Suppressor macrophage treated with lipopolysaccharide for 4 hours (primary cell): ENCODE measurements at regions not wholly inside any gene's neighbourhood (a gene's known extent, or its start where the extent isn't known, plus 50 kb on each side); places are given as distances from the start of the nearest gene placed in this dataset.
"Not testable (repeated sequence)": the region's sequence is repeated elsewhere in the genome, so short reads cannot be mapped to it uniquely, and the experiment has no call there.

Experiments used
- DNase-seq: peaks from one replicate; pipeline ENCODE4 v3.0.0-alpha.2; 2020

GRCh38 chrX:97860226-97860625 lies 976.5 kb downstream of the RPA4 start:
- no peak for DNase-seq

DNA sequence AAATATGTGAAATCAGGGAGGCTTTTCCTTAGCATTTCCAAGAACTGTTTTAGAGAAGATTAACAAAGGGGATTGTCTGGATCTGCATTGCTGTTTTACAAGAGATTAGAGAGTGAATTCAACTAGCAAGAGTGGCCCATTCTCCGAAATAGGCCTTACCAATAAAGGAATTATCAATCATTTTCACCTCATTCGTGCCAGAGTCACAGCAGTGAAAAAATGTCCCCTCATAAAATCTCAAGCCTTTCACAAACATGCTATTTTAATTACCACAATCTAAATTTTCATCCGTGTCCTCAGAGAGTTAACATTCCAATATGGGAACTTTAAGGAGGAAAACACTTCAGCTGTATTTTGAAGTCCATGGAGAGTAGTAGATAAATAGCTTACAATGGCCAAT lies 979.6 kb downstream of the RPA4 start:
- no peak for DNase-seq

DNA sequence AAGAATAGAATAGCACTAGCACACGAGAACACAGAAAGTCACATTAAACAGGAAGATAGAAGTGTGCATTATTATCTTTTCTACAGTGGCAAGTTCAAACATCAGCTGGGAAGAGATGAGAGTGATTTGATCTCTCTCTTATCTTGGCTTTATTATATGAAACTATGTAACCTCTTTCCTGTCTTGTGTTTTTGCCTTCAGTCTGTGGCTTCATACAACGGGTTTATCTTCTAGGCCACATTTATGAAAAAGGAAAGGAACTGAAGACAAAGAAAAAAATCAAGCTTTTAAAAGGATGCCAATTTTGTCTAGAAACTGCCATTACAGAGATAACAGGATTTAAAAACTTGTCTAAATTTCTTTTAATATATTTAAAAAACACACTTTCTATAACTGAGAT lies 983.6 kb downstream of the RPA4 start:
- DNase-seq = no peak

DNA sequence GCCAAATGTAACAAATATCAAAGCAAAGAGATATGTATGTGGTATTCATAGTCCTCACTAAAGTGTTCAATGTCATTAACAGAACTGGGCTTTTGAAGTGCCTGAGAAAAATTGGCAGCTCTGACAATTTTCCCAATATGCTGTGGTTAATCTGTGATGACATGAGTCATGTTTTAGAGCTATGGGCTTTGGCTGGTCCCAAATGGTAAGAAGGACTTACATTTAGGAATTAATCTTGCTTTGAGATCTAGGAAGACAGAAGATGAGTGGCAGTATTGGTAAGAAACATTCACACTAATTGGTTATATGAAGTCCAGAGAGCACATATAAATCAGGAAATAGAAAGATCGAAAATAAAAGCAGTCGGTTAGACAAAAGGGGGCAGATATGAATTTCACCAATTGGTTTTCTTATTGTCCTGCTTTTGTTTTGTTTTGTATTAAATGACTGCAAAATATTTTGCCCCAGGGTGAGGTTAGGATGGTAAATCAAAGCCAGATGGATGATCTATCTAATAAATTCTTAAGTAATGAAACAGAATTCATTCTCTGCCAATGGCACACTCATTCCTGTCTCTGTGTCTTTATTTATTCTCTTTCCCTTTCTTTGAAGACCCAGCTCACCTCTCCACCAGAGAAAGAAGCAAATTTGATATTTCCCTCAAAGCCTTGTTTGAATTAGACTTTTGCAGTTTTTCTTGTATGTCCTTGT lies 993.1 kb downstream of the RPA4 start:
- DNase-seq = no peak

- no peak for DNase-seq
Observed at GRCh38 chrX:97882306-97882705, 998.6 kb downstream of the RPA4 start.

DNA sequence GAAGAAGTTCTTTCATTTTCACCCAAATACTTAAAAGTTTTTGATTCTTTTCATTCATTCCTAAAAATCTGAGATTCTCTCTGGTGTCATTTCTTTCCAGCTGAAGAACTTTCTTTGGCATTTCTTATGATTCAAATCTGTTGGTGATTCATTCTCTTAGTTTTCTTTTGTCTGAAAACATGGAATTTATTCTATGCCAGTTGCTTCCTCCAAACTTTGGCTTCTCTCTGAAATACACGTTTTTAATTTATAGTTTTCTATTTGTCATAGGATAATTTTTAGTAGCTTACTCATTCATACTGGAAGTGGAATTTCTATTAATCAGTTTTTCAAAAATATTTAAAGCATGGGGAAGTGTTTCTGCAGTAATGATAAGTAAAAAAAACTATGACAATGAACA lies 1012.0 kb downstream of the RPA4 start:
- DNase-seq = no peak

DNA sequence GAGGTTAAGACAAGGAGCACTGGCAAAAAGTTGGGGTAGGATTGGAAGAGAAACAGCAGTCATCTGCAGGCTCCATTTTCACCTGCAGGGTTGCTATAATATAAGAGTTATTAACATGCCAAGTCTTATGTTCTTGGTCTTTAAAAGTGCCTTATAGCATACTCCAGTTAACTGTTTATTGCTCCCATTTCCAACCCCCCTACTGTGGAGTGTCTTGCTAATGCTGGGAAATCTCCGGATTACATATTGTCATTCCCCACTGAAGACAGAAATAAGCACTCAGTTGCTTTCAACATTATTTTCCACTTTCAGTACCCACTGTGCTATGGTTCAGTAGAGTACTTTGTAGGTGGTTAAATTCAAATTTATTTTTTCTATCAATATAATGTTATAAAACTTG lies 1014.3 kb downstream of the RPA4 start:
- DNase-seq = no peak

GRCh38 chrX:97898798-97899197 lies 1015.1 kb downstream of the RPA4 start:
- no peak for DNase-seq

GRCh38 chrX:97907791-97908190 lies 1024.1 kb downstream of the RPA4 start:
- no peak for DNase-seq

- DNase-seq = peak; percentile 61
Observed at GRCh38 chrX:97909245-97909644, 1025.5 kb downstream of the RPA4 start.

DNA sequence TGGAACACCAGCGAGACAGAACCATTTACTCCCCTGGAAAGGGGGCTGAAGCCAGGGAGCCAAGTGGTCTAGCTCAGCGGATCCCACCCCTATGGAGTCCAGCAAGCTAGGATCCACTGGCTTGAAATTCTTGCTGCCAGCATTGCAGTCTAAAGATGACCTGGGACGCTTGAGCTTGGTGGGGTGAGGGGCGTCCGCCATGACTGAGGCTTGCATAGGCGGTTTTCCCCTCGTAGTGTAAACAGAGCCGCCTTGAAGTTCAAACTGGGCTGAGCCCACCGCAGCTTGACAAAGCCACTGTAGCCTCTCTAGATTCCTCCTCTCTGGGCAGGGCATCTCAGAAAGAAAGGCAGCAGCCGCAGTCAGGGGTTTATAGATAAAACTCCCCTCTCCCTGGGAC lies 1031.7 kb downstream of the RPA4 start:
- DNase-seq = not testable (repeated sequence)

DNA sequence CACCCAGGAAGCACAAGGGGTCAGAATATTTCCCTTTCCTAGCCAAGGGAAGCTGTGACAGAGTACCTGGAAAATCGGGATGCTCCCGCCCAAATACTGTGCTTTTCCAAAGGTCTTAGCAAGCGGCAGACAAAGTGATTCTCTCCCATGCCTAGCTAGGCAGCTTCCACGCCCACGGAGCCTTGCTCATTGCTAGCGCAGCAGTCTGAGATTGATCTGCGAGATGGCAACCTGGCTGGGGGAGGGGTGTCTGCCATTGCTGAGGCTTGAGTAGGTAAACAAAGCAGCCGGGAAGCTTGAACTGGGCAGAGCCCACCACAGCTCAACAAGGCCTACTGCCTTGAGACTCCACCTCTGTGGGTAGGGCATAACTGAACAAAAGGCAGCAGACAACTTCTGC lies 1037.5 kb downstream of the RPA4 start:
- not testable (repeated sequence) for DNase-seq

DNA sequence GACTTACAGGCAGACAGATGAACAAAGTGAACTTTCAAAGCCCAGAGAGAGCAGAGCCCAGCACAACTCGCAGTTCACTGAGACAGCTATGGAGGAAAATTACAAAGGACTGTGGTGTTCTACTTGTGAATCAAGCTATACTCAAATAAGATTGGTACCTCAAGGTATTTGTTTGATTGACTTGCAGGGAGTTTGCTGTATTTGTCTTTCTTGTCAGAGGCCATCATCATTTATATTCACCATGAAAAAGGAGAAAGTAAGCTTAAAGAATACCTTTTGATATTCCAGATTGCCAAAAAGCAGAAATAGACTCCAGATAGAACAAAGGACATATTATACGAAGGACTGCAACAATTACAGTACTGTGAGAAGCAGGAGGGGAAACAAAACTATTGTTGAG lies 1047.9 kb downstream of the RPA4 start:
- no peak for DNase-seq

- no peak for DNase-seq
Observed at GRCh38 chrX:97936296-97936695, 1052.6 kb downstream of the RPA4 start.

DNA sequence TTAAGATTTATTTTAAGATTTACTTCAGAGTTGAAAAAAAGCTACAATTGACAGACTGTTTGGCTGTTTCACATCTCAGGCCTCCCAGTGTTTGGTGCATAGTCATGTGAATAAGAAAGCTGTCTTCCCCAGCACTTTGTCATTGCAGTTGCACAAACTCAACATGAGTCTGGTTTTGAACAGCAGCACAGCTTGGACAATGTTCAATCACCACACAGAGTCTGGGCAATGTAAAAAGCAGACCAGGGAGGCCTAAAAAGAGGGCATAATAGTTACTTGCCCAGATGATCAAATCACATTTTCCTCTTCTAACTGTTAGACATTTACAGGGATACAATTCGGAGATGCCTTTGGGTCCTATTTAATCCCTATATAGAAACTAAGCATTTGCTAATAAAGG lies 1055.0 kb downstream of the RPA4 start:
- DNase-seq = no peak

GRCh38 chrX:97968376-97969163 lies 1084.9 kb downstream of the RPA4 start:
- DNase-seq = no peak

GRCh38 chrX:97984641-97985040 lies 1100.9 kb downstream of the RPA4 start:
- DNase-seq = no peak

DNA sequence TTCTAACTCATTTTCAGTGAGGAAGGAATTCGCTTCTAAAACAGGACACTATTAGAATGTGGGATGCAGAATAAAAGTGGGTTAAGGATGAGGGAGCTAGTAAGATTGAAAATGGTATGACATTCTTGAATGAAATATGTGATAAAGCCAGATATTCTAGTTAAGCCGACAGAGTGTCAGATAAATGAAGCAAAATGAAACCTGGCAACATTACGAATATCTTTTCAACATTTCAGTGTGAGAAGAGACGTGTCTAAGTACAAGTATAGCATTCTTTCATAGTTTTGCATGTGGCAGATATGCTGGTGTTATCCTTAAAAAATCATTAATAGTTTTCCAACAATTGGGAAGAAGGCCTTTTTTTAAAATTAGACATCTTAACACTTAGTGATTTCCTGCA lies 1101.4 kb downstream of the RPA4 start:
- no peak for DNase-seq

DNA sequence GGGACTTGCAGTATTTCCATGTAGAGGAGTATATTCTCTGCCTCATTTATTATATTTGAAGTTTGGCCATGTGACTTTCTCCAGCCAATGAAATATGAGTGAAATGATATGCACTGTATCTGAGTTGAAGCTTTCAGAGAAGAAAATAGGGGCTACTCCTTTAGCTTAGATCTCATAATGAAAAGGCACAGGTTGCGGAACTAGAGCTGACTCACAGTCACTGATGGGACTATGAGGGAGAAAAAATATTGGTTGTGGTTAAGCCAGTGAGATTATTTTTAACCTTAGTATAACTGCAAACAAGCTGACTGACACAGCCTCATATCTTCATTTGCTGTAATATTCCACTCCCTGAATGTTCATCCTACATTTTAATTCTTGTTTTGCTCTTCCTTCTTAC lies 1104.3 kb downstream of the RPA4 start:
- DNase-seq = no peak

- no peak for DNase-seq
Observed at GRCh38 chrX:97995834-97996233, 1112.1 kb downstream of the RPA4 start.

GRCh38 chrX:98028691-98029090 lies 1145.0 kb downstream of the RPA4 start:
- no peak for DNase-seq

- no peak for DNase-seq
Observed at GRCh38 chrX:98029861-98030260, 1146.2 kb downstream of the RPA4 start.

- DNase-seq = no peak
Observed at GRCh38 chrX:98057176-98057575, 1173.5 kb downstream of the RPA4 start.

- no peak for DNase-seq
Observed at GRCh38 chrX:98065151-98065550, 1181.4 kb downstream of the RPA4 start.

GRCh38 chrX:98067611-98068010 lies 1183.9 kb downstream of the RPA4 start:
- no peak for DNase-seq
